A549 (cell line): ENCODE measurements at regions not wholly inside any gene's neighbourhood (a gene's known extent, or its start where the extent isn't known, plus 50 kb on each side); places are given as distances from the start of the nearest gene placed in this dataset.

ENCODE experiments used
- HDAC2 ChIP-seq: fragments of 200-600 bp; sonication (generic); IDR thresholded peaks from 2 replicates; pipeline ENCODE4 v1.6.1; 2016
- POLR2A ChIP-seq: IDR thresholded peaks from 2 replicates; pipeline ENCODE4 v1.6.1; 2012; ENCODE audit warnings: mild to moderate bottlenecking, low read length
- RCOR1 ChIP-seq: fragments of 150-350 bp; IDR thresholded peaks from 2 replicates; pipeline ENCODE4 v1.6.1; 2014; ENCODE audit warnings: antibody characterized with exemption, low read length, low read depth
- TF ChIP-seq, protein P1 (sequence below): fragments of >200 bp; sonication (Bioruptor Twin); formaldehyde crosslinking; IDR thresholded peaks from 3 replicates; pipeline ENCODE4 v1.5.1; 2016
- TF ChIP-seq, protein P2 (sequence below): fragments of 200-600 bp; sonication (generic); IDR thresholded peaks from 2 replicates; pipeline ENCODE4 v1.6.1; 2016; ENCODE audit warnings: antibody characterized with exemption, mild to moderate bottlenecking, moderate library complexity

DNA sequence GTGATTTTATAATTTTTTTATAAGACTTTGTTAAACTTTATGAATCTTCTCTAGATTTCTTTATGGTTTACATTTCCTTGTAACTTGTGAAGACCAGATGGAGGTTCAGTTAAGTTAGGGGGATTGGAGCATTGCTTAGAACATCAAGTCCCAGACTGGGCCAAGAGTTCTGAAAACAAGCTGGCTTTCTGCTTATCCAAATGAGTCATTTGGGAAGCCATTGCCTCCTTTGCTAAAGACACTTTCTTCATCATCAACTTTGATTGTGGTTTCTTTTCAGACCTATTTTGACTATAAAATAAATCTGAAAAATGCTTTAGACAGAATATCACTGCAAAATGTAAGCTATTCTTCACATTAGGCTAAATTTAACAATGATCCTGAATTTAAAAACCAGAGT lies 446.8 kb downstream of the USP25 start:
- TF ChIP-seq RCOR1, result no peak
- TF ChIP-seq HDAC2, result no peak
- TF ChIP-seq, protein P1, sequence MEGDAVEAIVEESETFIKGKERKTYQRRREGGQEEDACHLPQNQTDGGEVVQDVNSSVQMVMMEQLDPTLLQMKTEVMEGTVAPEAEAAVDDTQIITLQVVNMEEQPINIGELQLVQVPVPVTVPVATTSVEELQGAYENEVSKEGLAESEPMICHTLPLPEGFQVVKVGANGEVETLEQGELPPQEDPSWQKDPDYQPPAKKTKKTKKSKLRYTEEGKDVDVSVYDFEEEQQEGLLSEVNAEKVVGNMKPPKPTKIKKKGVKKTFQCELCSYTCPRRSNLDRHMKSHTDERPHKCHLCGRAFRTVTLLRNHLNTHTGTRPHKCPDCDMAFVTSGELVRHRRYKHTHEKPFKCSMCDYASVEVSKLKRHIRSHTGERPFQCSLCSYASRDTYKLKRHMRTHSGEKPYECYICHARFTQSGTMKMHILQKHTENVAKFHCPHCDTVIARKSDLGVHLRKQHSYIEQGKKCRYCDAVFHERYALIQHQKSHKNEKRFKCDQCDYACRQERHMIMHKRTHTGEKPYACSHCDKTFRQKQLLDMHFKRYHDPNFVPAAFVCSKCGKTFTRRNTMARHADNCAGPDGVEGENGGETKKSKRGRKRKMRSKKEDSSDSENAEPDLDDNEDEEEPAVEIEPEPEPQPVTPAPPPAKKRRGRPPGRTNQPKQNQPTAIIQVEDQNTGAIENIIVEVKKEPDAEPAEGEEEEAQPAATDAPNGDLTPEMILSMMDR, result no peak
- TF ChIP-seq, protein P2, sequence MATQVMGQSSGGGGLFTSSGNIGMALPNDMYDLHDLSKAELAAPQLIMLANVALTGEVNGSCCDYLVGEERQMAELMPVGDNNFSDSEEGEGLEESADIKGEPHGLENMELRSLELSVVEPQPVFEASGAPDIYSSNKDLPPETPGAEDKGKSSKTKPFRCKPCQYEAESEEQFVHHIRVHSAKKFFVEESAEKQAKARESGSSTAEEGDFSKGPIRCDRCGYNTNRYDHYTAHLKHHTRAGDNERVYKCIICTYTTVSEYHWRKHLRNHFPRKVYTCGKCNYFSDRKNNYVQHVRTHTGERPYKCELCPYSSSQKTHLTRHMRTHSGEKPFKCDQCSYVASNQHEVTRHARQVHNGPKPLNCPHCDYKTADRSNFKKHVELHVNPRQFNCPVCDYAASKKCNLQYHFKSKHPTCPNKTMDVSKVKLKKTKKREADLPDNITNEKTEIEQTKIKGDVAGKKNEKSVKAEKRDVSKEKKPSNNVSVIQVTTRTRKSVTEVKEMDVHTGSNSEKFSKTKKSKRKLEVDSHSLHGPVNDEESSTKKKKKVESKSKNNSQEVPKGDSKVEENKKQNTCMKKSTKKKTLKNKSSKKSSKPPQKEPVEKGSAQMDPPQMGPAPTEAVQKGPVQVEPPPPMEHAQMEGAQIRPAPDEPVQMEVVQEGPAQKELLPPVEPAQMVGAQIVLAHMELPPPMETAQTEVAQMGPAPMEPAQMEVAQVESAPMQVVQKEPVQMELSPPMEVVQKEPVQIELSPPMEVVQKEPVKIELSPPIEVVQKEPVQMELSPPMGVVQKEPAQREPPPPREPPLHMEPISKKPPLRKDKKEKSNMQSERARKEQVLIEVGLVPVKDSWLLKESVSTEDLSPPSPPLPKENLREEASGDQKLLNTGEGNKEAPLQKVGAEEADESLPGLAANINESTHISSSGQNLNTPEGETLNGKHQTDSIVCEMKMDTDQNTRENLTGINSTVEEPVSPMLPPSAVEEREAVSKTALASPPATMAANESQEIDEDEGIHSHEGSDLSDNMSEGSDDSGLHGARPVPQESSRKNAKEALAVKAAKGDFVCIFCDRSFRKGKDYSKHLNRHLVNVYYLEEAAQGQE, result no peak
- no peak for TF ChIP-seq POLR2A
